Spinal cord (tissue), 9 donors: ENCODE measurements at regions not wholly inside any gene's neighbourhood (a gene's known extent, or its start where the extent isn't known, plus 50 kb on each side); places are given as distances from the start of the nearest gene placed in this dataset.
"Not testable (repeated sequence)": the region's sequence is repeated elsewhere in the genome, so short reads cannot be mapped to it uniquely, and the experiment has no call there.

Experiments used
- DNase-seq, 6 donors: peaks; one replicate each; pipeline versions ENCODE4 v3.0.0 to v3.0.0-alpha.2; 2013 to 2015; ENCODE audit warnings: low spot score in 6 of 6, low read depth in 4 of 6
- H3K27ac ChIP-seq: one replicate; pipeline ENCODE4 v1.5.1; 2013; ENCODE audit warnings: low read depth, low read length, control low read depth
- H3K27me3 ChIP-seq: one replicate; pipeline ENCODE4 v1.6.1; 2013; ENCODE audit warnings: low read length; ENCODE audit not compliant: control insufficient read depth, insufficient read depth
- H3K36me3 ChIP-seq: one replicate; pipeline ENCODE4 v1.6.1; 2013; ENCODE audit warnings: low read length; ENCODE audit not compliant: control insufficient read depth, insufficient read depth
- H3K4me1 ChIP-seq: one replicate; pipeline ENCODE4 v1.6.1; 2013; ENCODE audit warnings: low read length; ENCODE audit not compliant: control insufficient read depth, insufficient read depth
- H3K4me3 ChIP-seq: one replicate; pipeline ENCODE4 v1.5.1; 2013; ENCODE audit warnings: low read depth, low read length, control low read depth
- H3K9me3 ChIP-seq: one replicate; pipeline ENCODE4 v1.6.1; 2013; ENCODE audit warnings: low read length; ENCODE audit not compliant: control insufficient read depth, insufficient read depth
- WGBS: methylation state at CpG from one replicate; pipeline ENCODE4 v1.1.5; 2013; ENCODE audit warnings: missing lambda C conversion rate; ENCODE audit not compliant: insufficient coverage; 5-methylcytosine and 5-hydroxymethylcytosine counted together
- donor health status: healthy.

GRCh38 chrX:115906276-115906675 lies 264.3 kb upstream of the AGTR2 start:
- WGBS, result 85% methylated on average over 2 of the region's 2 CpGs
- DNase-seq, result no peak
- Histone ChIP-seq H3K9me3 (no peaks in the 10 kb centered on the region), H3K36me3 (no peaks in the 10 kb centered on the region), H3K4me1 (no peaks in the 10 kb centered on the region), H3K4me3 (no peak overlapping the region), H3K27me3 (peaks cover 18% of the 10 kb centered on the region), H3K27ac (no peak overlapping the region)

- no peak for DNase-seq
- no peak overlapping the region for H3K4me3 ChIP-seq
- H3K9me3 ChIP-seq, result no peaks in the 10 kb centered on the region
- H3K36me3 ChIP-seq, result no peaks in the 10 kb centered on the region
- WGBS, result 66% methylated on average over 3 of the region's 3 CpGs
- H3K27ac ChIP-seq, result no peak overlapping the region
- no peaks in the 10 kb centered on the region for H3K4me1 ChIP-seq
- H3K27me3 ChIP-seq, result peaks cover 18% of the 10 kb centered on the region
Measured at GRCh38 chrX:115906881-115907280, 263.7 kb upstream of the AGTR2 start.

GRCh38 chrX:115909017-115909416 lies 261.5 kb upstream of the AGTR2 start:
- WGBS, result 81% methylated on average over 3 of the region's 4 CpGs
- H3K27me3 ChIP-seq, result peaks cover 27% of the 10 kb centered on the region
- DNase-seq, result no peak

DNA sequence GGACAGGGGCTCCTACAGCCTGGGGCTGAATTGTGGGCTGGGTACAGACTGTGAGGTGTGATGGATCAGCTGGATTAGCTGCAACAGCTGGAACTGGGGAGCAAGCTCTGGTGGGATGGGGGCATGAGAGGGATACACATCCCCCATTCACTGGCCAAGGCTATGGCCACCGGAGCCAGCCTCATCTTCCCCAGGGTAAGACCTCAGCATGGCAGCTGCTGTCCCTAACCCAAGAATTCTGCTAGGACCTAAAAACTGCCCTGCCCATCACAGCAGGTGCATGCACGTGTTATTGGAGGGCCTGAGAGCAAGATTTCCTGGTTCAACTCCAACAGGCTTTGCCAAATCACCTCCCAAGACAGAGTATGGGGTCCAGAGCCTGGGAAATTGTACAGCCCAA lies 258.6 kb upstream of the AGTR2 start:
- no peak overlapping the region for H3K27ac ChIP-seq
- DNase-seq, result no peak
- no peaks in the 10 kb centered on the region for H3K4me1 ChIP-seq
- H3K4me3 ChIP-seq, result no peak overlapping the region
- 91% methylated on average over 2 of the region's 2 CpGs for WGBS
- H3K36me3 ChIP-seq, result no peaks in the 10 kb centered on the region
- H3K27me3 ChIP-seq, result peaks cover 17% of the 10 kb centered on the region
- H3K9me3 ChIP-seq, result peaks cover 2% of the 10 kb centered on the region

More at GRCh38 chrX:115909017-115909416, 261.5 kb upstream of the AGTR2 start:
- Histone ChIP-seq H3K4me3 (no peak overlapping the region), H3K4me1 (no peaks in the 10 kb centered on the region), H3K27ac (no peak overlapping the region), H3K36me3 (no peaks in the 10 kb centered on the region), H3K9me3 (no peaks in the 10 kb centered on the region)

DNA sequence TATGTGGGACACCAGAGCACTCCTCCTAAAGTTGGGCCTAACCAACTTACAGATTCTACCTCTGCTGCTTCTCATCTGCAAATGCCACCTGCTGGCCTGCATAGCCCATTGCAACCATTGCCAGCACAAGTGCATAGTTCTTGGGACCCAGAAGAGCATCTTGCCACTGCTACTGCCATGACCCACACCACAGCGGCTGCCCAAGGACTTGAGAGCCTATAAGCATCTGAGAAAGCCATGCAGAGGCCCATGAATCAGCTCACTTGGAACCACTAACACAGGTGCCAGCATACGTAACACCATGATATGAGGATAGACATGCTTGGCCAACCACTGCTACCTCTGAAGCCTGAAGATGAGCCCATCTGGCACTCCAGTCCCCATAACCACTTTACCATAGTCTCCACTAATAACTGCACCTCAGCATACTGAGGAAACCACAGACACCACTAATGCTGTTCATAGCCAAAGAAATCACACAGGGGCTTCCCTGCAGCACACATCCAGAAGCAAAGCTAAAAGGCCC lies 258.1 kb upstream of the AGTR2 start:
- Histone ChIP-seq H3K27me3 (peaks cover 15% of the 10 kb centered on the region), H3K36me3 (no peaks in the 10 kb centered on the region), H3K4me1 (no peaks in the 10 kb centered on the region), H3K27ac (no peak overlapping the region), H3K9me3 (peaks cover 2% of the 10 kb centered on the region), H3K4me3 (no peak overlapping the region)
- WGBS, result 75% methylated on average over 2 of the region's 2 CpGs
- no peak for DNase-seq

- no peaks in the 10 kb centered on the region for H3K36me3 ChIP-seq
- H3K27me3 ChIP-seq, result peaks cover 14% of the 10 kb centered on the region
- peaks cover 2% of the 10 kb centered on the region for H3K9me3 ChIP-seq
Measured at GRCh38 chrX:115913575-115913974, 257.0 kb upstream of the AGTR2 start.

DNA sequence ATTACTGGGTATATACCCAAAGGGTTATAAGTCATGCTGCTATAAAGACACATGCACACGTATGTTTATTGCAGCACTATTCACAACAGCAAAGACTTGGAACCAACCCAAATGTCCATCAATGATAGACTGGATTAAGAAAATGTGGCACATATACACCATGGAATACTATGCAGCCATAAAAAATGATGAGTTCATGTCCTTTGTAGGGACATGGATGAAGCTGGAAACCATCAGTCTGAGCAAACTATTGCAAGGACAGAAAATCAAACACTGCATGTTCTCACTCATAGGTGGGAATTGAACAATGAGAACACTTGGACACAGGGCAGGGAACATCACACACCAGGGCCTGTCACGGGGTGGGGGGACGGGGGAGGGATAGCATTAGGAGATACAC lies 254.9 kb upstream of the AGTR2 start:
- not testable (repeated sequence) for H3K4me1 ChIP-seq, H3K27ac ChIP-seq, H3K9me3 ChIP-seq, H3K4me3 ChIP-seq, H3K36me3 ChIP-seq, DNase-seq
- H3K27me3 ChIP-seq, result peaks cover 11% of the 10 kb centered on the region
- no CpG with 5 or more reads among the region's 3 CpGs for WGBS

More at GRCh38 chrX:115913575-115913974, 257.0 kb upstream of the AGTR2 start:
- H3K27ac ChIP-seq, result no peak overlapping the region
- no peaks in the 10 kb centered on the region for H3K4me1 ChIP-seq
- no peak overlapping the region for H3K4me3 ChIP-seq
- DNase-seq, result no peak

DNA sequence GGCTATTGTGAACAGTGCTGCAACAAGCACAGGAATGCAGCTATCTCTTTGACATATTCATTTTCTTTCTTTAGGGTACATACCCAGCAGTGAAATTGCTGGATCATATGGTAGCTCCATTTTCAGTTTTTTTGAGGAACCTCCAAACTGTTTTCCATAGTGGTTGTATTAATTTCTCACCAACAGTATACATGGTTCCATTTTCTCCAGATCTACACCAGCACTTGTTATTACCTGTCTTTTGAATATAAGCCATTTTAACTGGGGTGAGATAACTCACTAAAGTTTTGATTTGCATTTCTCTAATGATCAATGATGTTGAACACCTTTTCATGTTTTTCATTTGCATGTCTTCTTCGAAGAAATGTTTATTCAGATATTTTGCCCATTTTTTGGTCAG lies 241.1 kb upstream of the AGTR2 start:
- Histone ChIP-seq H3K27ac (no peak overlapping the region), H3K27me3 (peaks cover 11% of the 10 kb centered on the region), H3K9me3 (peaks cover 8% of the 10 kb centered on the region), H3K4me1 (no peaks in the 10 kb centered on the region), H3K36me3 (no peaks in the 10 kb centered on the region), H3K4me3 (no peak overlapping the region)
- no peak for DNase-seq
- no CpG with 5 or more reads among the region's 1 CpG for WGBS

- H3K4me1 ChIP-seq, result peaks cover 1% of the 10 kb centered on the region
- WGBS, result no CpG with 5 or more reads among the region's 5 CpGs
- no peak for DNase-seq
- no peaks in the 10 kb centered on the region for H3K36me3 ChIP-seq
- no peaks in the 10 kb centered on the region for H3K9me3 ChIP-seq
- H3K4me3 ChIP-seq, result no peak overlapping the region
- H3K27ac ChIP-seq, result no peak overlapping the region
- peaks cover 11% of the 10 kb centered on the region for H3K27me3 ChIP-seq
Measured at GRCh38 chrX:115936008-115936407, 234.5 kb upstream of the AGTR2 start.

DNA sequence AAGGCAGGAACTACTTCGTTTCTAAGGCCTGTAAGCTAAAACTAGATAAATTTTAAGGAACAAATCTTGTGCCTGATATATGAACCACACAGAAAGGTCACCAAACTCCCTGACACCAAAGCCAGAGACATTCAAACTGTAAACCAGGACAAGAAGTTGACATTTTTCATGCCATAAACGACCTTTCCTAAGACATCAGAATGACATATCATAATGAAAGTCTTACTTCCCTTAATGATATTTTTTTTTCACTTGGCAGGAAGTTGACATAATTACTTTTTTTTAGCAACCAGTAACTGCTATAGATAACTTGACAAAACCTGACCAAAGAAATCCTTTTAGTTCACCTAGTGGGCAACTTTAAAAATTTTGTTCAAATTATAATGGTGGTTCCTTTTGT lies 231.5 kb upstream of the AGTR2 start:
- Histone ChIP-seq H3K36me3 (no peaks in the 10 kb centered on the region), H3K27ac (no peak overlapping the region), H3K27me3 (peaks cover 9% of the 10 kb centered on the region), H3K4me3 (no peak overlapping the region), H3K9me3 (no peaks in the 10 kb centered on the region), H3K4me1 (peaks cover 4% of the 10 kb centered on the region)
- DNase-seq, result no peak
- WGBS, result no CpG with 5 or more reads among the region's 2 CpGs
